Activated T-helper 17 cell treated with anti-CD3 and anti-CD28 coated beads, Interleukin-2, amount 50 U/mL, for 72 hours (primary cell): ENCODE measurements at regions not wholly inside any gene's neighbourhood (a gene's known extent, or its start where the extent isn't known, plus 50 kb on each side); places are given as distances from the start of the nearest gene placed in this dataset.

Experiments used
- ATAC-seq: fragments of 150-1000 bp; cut with Tn5 transposase; replicated peaks from 2 replicates; pipeline ENCODE4 v1.10.0; 2021; ENCODE audit warnings: mild to moderate bottlenecking, moderate library complexity
- H3K27ac Mint-ChIP-seq: one replicate; pipeline ENCODE4 v1.8.0; 2022; ENCODE audit warnings: mixed read lengths
- H3K27me3 Mint-ChIP-seq: one replicate; pipeline ENCODE4 v1.8.0; 2022; ENCODE audit warnings: mixed read lengths
- H3K36me3 Mint-ChIP-seq: one replicate; pipeline ENCODE4 v1.8.0; 2022; ENCODE audit warnings: low read depth, mild to moderate bottlenecking, mixed read lengths
- H3K4me1 Mint-ChIP-seq: one replicate; pipeline ENCODE4 v1.8.0; 2022; ENCODE audit warnings: mixed read lengths
- H3K4me3 Mint-ChIP-seq: one replicate; pipeline ENCODE4 v1.8.0; 2022; ENCODE audit warnings: mild to moderate bottlenecking, mixed read lengths
- H3K9me3 Mint-ChIP-seq: one replicate; pipeline ENCODE4 v1.8.0; 2022; ENCODE audit warnings: mixed read lengths

- Mint-ChIP-seq H3K27me3 (peaks cover 6% of the 10 kb centered on the region), H3K4me1 (no peaks in the 10 kb centered on the region), H3K9me3 (no peaks in the 10 kb centered on the region), H3K4me3 (no peak overlapping the region), H3K27ac (no peak overlapping the region), H3K36me3 (no peaks in the 10 kb centered on the region)
- no peak for ATAC-seq
These were observed 406.4 kb downstream of the ZSWIM6 start for GRCh38 chr5:61738446-61738845.

- peaks cover 3% of the 10 kb centered on the region for H3K27me3 Mint-ChIP-seq
- no peak overlapping the region for H3K27ac Mint-ChIP-seq
- H3K9me3 Mint-ChIP-seq, result no peaks in the 10 kb centered on the region
- no peaks in the 10 kb centered on the region for H3K36me3 Mint-ChIP-seq
- H3K4me3 Mint-ChIP-seq, result no peak overlapping the region
- no peak for ATAC-seq
- no peaks in the 10 kb centered on the region for H3K4me1 Mint-ChIP-seq
These were observed 412.9 kb downstream of the ZSWIM6 start for GRCh38 chr5:61744690-61745619.

- Mint-ChIP-seq H3K4me1 (no peaks in the 10 kb centered on the region), H3K27ac (no peak overlapping the region), H3K36me3 (no peaks in the 10 kb centered on the region), H3K4me3 (no peak overlapping the region), H3K9me3 (no peaks in the 10 kb centered on the region), H3K27me3 (peaks cover 3% of the 10 kb centered on the region)
- no peak for ATAC-seq
These were observed 414.9 kb downstream of the ZSWIM6 start for GRCh38 chr5:61746831-61747575.

- peaks cover 3% of the 10 kb centered on the region for H3K27me3 Mint-ChIP-seq
- no peaks in the 10 kb centered on the region for H3K9me3 Mint-ChIP-seq
- no peaks in the 10 kb centered on the region for H3K4me1 Mint-ChIP-seq
- H3K36me3 Mint-ChIP-seq, result no peaks in the 10 kb centered on the region
- H3K27ac Mint-ChIP-seq, result no peak overlapping the region
- no peak for ATAC-seq
- no peak overlapping the region for H3K4me3 Mint-ChIP-seq
These were observed 416.1 kb downstream of the ZSWIM6 start for GRCh38 chr5:61748121-61748520.

- Mint-ChIP-seq H3K36me3 (no peaks in the 10 kb centered on the region), H3K27me3 (peaks cover 3% of the 10 kb centered on the region), H3K27ac (no peak overlapping the region), H3K9me3 (no peaks in the 10 kb centered on the region), H3K4me1 (no peaks in the 10 kb centered on the region), H3K4me3 (no peak overlapping the region)
- ATAC-seq, result no peak
These were observed 416.6 kb downstream of the ZSWIM6 start for GRCh38 chr5:61748651-61749050.

GRCh38 chr5:61752588-61752987 is 420.5 kb downstream of the ZSWIM6 start:
- H3K4me3 Mint-ChIP-seq, result no peak overlapping the region
- H3K9me3 Mint-ChIP-seq, result no peaks in the 10 kb centered on the region
- no peaks in the 10 kb centered on the region for H3K4me1 Mint-ChIP-seq
- no peaks in the 10 kb centered on the region for H3K36me3 Mint-ChIP-seq
- H3K27ac Mint-ChIP-seq, result no peak overlapping the region
- no peak for ATAC-seq
- no peaks in the 10 kb centered on the region for H3K27me3 Mint-ChIP-seq

GRCh38 chr5:61754792-61755191 is 422.7 kb downstream of the ZSWIM6 start:
- H3K4me1 Mint-ChIP-seq, result no peaks in the 10 kb centered on the region
- no peak overlapping the region for H3K27ac Mint-ChIP-seq
- H3K36me3 Mint-ChIP-seq, result no peaks in the 10 kb centered on the region
- H3K4me3 Mint-ChIP-seq, result no peak overlapping the region
- H3K9me3 Mint-ChIP-seq, result no peaks in the 10 kb centered on the region
- H3K27me3 Mint-ChIP-seq, result no peaks in the 10 kb centered on the region
- ATAC-seq, result no peak

GRCh38 chr5:61755726-61756222 is 423.7 kb downstream of the ZSWIM6 start:
- no peaks in the 10 kb centered on the region for H3K4me1 Mint-ChIP-seq
- no peaks in the 10 kb centered on the region for H3K36me3 Mint-ChIP-seq
- no peak overlapping the region for H3K4me3 Mint-ChIP-seq
- H3K27me3 Mint-ChIP-seq, result no peaks in the 10 kb centered on the region
- no peak for ATAC-seq
- no peaks in the 10 kb centered on the region for H3K9me3 Mint-ChIP-seq
- no peak overlapping the region for H3K27ac Mint-ChIP-seq

GRCh38 chr5:61758711-61759110 is 426.7 kb downstream of the ZSWIM6 start:
- Mint-ChIP-seq H3K4me3 (no peak overlapping the region), H3K9me3 (no peaks in the 10 kb centered on the region)

GRCh38 chr5:61765471-61765870 is 433.4 kb downstream of the ZSWIM6 start:
- peaks cover 11% of the 10 kb centered on the region for H3K27me3 Mint-ChIP-seq
- no peaks in the 10 kb centered on the region for H3K9me3 Mint-ChIP-seq
- H3K36me3 Mint-ChIP-seq, result no peaks in the 10 kb centered on the region
- no peak overlapping the region for H3K27ac Mint-ChIP-seq
- H3K4me3 Mint-ChIP-seq, result no peak overlapping the region
- no peak for ATAC-seq
- no peaks in the 10 kb centered on the region for H3K4me1 Mint-ChIP-seq

More at GRCh38 chr5:61758711-61759110, 426.7 kb downstream of the ZSWIM6 start:
- Mint-ChIP-seq H3K27ac (no peak overlapping the region), H3K4me1 (no peaks in the 10 kb centered on the region), H3K36me3 (no peaks in the 10 kb centered on the region), H3K27me3 (no peaks in the 10 kb centered on the region)
- no peak for ATAC-seq

GRCh38 chr5:61766141-61766540 is 434.1 kb downstream of the ZSWIM6 start:
- H3K4me1 Mint-ChIP-seq, result no peaks in the 10 kb centered on the region
- peaks cover 11% of the 10 kb centered on the region for H3K27me3 Mint-ChIP-seq

GRCh38 chr5:61767231-61768080 is 435.4 kb downstream of the ZSWIM6 start:
- no peak overlapping the region for H3K27ac Mint-ChIP-seq
- ATAC-seq, result no peak
- H3K27me3 Mint-ChIP-seq, result peaks cover 16% of the 10 kb centered on the region
- H3K9me3 Mint-ChIP-seq, result no peaks in the 10 kb centered on the region
- H3K36me3 Mint-ChIP-seq, result no peaks in the 10 kb centered on the region
- H3K4me3 Mint-ChIP-seq, result no peak overlapping the region
- H3K4me1 Mint-ChIP-seq, result no peaks in the 10 kb centered on the region

More at GRCh38 chr5:61766141-61766540, 434.1 kb downstream of the ZSWIM6 start:
- no peak overlapping the region for H3K4me3 Mint-ChIP-seq
- no peak overlapping the region for H3K27ac Mint-ChIP-seq
- no peaks in the 10 kb centered on the region for H3K9me3 Mint-ChIP-seq
- no peaks in the 10 kb centered on the region for H3K36me3 Mint-ChIP-seq
- ATAC-seq, result no peak

- Mint-ChIP-seq H3K27me3 (peaks cover 18% of the 10 kb centered on the region), H3K36me3 (no peaks in the 10 kb centered on the region), H3K9me3 (no peaks in the 10 kb centered on the region), H3K4me3 (no peak overlapping the region), H3K4me1 (no peaks in the 10 kb centered on the region), H3K27ac (no peak overlapping the region)
- no peak for ATAC-seq
These were observed 436.7 kb downstream of the ZSWIM6 start for GRCh38 chr5:61768692-61769281.

GRCh38 chr5:61771062-61771461 is 439.0 kb downstream of the ZSWIM6 start:
- Mint-ChIP-seq H3K4me1 (no peaks in the 10 kb centered on the region), H3K27me3 (peaks cover 24% of the 10 kb centered on the region), H3K36me3 (no peaks in the 10 kb centered on the region), H3K4me3 (no peak overlapping the region), H3K9me3 (no peaks in the 10 kb centered on the region), H3K27ac (no peak overlapping the region)
- no peak for ATAC-seq
